Activated naive CD8-positive, alpha-beta T cell (primary cell): ENCODE measurements at regions not wholly inside any gene's neighbourhood (a gene's known extent, or its start where the extent isn't known, plus 50 kb on each side); places are given as distances from the start of the nearest gene placed in this dataset.

Experiments
- H3K27ac Mint-ChIP-seq: one replicate; pipeline ENCODE4 v1.8.0; 2021; ENCODE audit warnings: mixed read lengths
- H3K27me3 Mint-ChIP-seq: one replicate; pipeline ENCODE4 v1.8.0; 2021; ENCODE audit warnings: mixed read lengths
- H3K36me3 Mint-ChIP-seq: one replicate; pipeline ENCODE4 v1.8.0; 2021; ENCODE audit warnings: mixed read lengths
- H3K4me1 Mint-ChIP-seq: one replicate; pipeline ENCODE4 v1.8.0; 2021; ENCODE audit warnings: low read depth, mixed read lengths
- H3K4me3 Mint-ChIP-seq: one replicate; pipeline ENCODE4 v1.8.0; 2021; ENCODE audit warnings: mild to moderate bottlenecking, mixed read lengths
- H3K9me3 Mint-ChIP-seq: one replicate; pipeline ENCODE4 v1.8.0; 2021; ENCODE audit warnings: low read depth, mixed read lengths

- Mint-ChIP-seq H3K9me3 (no peaks in the 10 kb centered on the region), H3K27ac (no peak overlapping the region), H3K36me3 (no peaks in the 10 kb centered on the region), H3K4me3 (no peak overlapping the region), H3K27me3 (no peaks in the 10 kb centered on the region), H3K4me1 (no peaks in the 10 kb centered on the region)
These were observed 246.8 kb upstream of the KIRREL3 start for GRCh38 chr11:127247261-127247851.

DNA sequence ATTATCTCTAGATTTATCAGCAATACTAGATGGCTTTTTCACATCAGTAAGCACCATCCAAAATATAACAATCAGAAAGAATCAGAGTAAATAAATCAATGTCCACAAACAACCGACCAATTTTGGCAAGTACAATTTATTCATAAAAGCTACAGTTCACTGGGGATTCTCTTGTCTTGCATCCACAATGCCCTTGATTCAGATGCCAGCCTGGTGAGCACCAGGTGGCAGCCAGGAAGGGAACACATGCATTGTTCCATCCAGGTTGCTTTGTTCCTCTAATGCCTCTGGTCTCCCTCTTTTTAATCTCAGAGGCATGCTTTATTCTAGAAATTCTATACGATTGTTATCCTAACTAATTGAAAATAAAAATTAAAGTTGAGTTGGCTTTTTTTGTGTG, 242.1 kb upstream of the KIRREL3 start:
- Mint-ChIP-seq H3K9me3 (no peaks in the 10 kb centered on the region), H3K27ac (no peak overlapping the region), H3K36me3 (no peaks in the 10 kb centered on the region), H3K4me1 (no peaks in the 10 kb centered on the region), H3K27me3 (no peaks in the 10 kb centered on the region), H3K4me3 (no peak overlapping the region)

GRCh38 chr11:127238321-127238720, 237.8 kb upstream of the KIRREL3 start:
- H3K36me3 Mint-ChIP-seq, result no peaks in the 10 kb centered on the region
- H3K9me3 Mint-ChIP-seq, result no peaks in the 10 kb centered on the region
- no peaks in the 10 kb centered on the region for H3K4me1 Mint-ChIP-seq
- H3K4me3 Mint-ChIP-seq, result no peak overlapping the region
- H3K27me3 Mint-ChIP-seq, result no peaks in the 10 kb centered on the region
- H3K27ac Mint-ChIP-seq, result no peak overlapping the region

- H3K36me3 Mint-ChIP-seq, result no peaks in the 10 kb centered on the region
- no peak overlapping the region for H3K4me3 Mint-ChIP-seq
- no peaks in the 10 kb centered on the region for H3K9me3 Mint-ChIP-seq
- H3K27me3 Mint-ChIP-seq, result no peaks in the 10 kb centered on the region
- no peaks in the 10 kb centered on the region for H3K4me1 Mint-ChIP-seq
- no peak overlapping the region for H3K27ac Mint-ChIP-seq
These were observed 236.2 kb upstream of the KIRREL3 start for GRCh38 chr11:127236776-127237175.

DNA sequence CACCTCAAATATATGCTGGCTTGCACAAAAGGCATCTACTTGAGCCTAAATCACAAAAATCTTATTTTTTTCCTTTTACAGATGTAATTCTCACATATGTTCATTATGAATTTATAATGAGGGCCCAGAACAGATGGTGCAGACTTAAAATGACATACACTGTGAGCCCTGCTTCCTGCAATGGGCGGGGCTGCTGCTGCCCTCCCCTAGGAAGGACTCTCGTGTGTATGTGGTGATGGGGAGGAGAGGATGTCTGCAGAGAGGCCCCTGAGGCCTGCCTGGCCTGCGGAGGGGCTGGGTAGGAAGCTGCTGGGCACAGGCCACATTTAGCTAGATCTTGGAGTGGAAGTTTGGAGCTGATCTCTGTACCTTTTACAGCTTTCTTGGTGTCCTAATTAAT, 233.4 kb upstream of the KIRREL3 start:
- no peak overlapping the region for H3K27ac Mint-ChIP-seq
- no peaks in the 10 kb centered on the region for H3K36me3 Mint-ChIP-seq
- no peaks in the 10 kb centered on the region for H3K9me3 Mint-ChIP-seq
- no peaks in the 10 kb centered on the region for H3K4me1 Mint-ChIP-seq
- no peak overlapping the region for H3K4me3 Mint-ChIP-seq
- no peaks in the 10 kb centered on the region for H3K27me3 Mint-ChIP-seq

DNA sequence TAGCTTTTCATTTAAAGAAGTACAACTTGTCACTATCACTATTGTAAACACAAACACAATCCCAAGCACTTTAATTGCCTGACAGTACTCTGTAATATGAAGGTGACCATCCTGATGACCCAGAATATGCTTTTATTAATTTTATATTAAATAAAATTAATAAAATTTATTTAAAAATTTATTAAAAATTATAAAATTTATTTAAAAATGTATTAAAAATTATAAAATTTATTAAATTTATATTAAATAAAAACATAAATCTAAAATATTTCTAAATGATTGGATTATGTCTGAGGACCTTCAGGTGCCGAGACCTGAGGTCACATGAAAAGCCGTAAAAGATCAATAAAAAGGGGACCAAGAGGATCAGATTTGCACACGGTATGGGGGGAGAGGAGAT, 229.8 kb upstream of the KIRREL3 start:
- no peaks in the 10 kb centered on the region for H3K27me3 Mint-ChIP-seq
- no peak overlapping the region for H3K4me3 Mint-ChIP-seq
- no peak overlapping the region for H3K27ac Mint-ChIP-seq
- H3K36me3 Mint-ChIP-seq, result no peaks in the 10 kb centered on the region
- H3K9me3 Mint-ChIP-seq, result no peaks in the 10 kb centered on the region
- H3K4me1 Mint-ChIP-seq, result no peaks in the 10 kb centered on the region

DNA sequence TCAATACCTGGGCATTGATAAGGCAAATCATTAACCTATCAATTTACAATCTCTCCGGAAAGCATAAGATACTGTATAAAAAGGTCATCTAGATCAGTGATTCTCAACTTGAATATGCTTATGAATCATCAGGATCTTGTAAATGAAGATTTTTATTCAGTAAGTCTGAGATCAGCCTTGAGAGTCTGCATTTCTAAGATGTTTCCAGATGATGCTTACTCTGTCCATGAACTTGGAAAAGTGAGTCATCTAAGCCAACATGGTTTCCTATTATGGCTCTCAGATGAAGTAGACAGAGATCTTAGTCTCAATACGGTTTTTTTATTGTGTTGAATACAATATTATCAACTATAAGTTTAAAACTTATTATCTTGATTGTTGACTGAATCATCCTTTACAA, 226.4 kb upstream of the KIRREL3 start:
- no peaks in the 10 kb centered on the region for H3K4me1 Mint-ChIP-seq
- H3K4me3 Mint-ChIP-seq, result no peak overlapping the region
- no peaks in the 10 kb centered on the region for H3K27me3 Mint-ChIP-seq

GRCh38 chr11:127226380-127226779, 225.8 kb upstream of the KIRREL3 start:
- Mint-ChIP-seq H3K4me3 (no peak overlapping the region), H3K27me3 (no peaks in the 10 kb centered on the region), H3K9me3 (no peaks in the 10 kb centered on the region), H3K27ac (no peak overlapping the region), H3K36me3 (no peaks in the 10 kb centered on the region), H3K4me1 (no peaks in the 10 kb centered on the region)

More for the DNA sequence above, 226.4 kb upstream of the KIRREL3 start:
- no peak overlapping the region for H3K27ac Mint-ChIP-seq
- no peaks in the 10 kb centered on the region for H3K9me3 Mint-ChIP-seq
- H3K36me3 Mint-ChIP-seq, result no peaks in the 10 kb centered on the region

DNA sequence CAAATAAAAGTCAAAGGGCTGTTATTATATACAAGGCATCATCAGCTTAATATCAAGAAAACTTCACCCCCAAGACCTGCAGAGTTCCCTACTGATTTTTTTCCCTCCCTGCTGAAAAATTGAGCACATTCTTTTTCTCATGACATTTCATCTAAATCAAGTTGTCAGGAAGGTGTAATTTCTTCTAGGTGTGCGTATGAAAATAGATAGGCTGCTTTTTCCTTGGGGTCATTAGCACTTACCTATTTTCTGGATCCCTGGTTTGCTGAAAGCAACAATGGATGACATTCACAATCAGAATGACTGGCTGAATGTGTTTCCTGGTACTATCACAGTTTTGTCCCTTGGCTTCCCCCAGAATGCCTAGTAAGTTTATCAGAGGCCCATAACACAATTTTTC, 225.0 kb upstream of the KIRREL3 start:
- Mint-ChIP-seq H3K4me3 (no peak overlapping the region), H3K9me3 (no peaks in the 10 kb centered on the region), H3K4me1 (no peaks in the 10 kb centered on the region), H3K27ac (no peak overlapping the region), H3K27me3 (no peaks in the 10 kb centered on the region), H3K36me3 (no peaks in the 10 kb centered on the region)

GRCh38 chr11:127224276-127224675, 223.7 kb upstream of the KIRREL3 start:
- Mint-ChIP-seq H3K4me3 (no peak overlapping the region), H3K27ac (no peak overlapping the region), H3K4me1 (no peaks in the 10 kb centered on the region), H3K27me3 (no peaks in the 10 kb centered on the region), H3K9me3 (no peaks in the 10 kb centered on the region), H3K36me3 (no peaks in the 10 kb centered on the region)

GRCh38 chr11:127223633-127224032, 223.1 kb upstream of the KIRREL3 start:
- Mint-ChIP-seq H3K9me3 (no peaks in the 10 kb centered on the region), H3K4me1 (no peaks in the 10 kb centered on the region), H3K4me3 (no peak overlapping the region), H3K27ac (no peak overlapping the region), H3K27me3 (no peaks in the 10 kb centered on the region), H3K36me3 (no peaks in the 10 kb centered on the region)

GRCh38 chr11:127223026-127223425, 222.5 kb upstream of the KIRREL3 start:
- Mint-ChIP-seq H3K9me3 (no peaks in the 10 kb centered on the region), H3K27ac (no peak overlapping the region), H3K36me3 (no peaks in the 10 kb centered on the region), H3K4me3 (no peak overlapping the region), H3K27me3 (no peaks in the 10 kb centered on the region), H3K4me1 (no peaks in the 10 kb centered on the region)

GRCh38 chr11:127219704-127220103, 219.1 kb upstream of the KIRREL3 start:
- H3K4me1 Mint-ChIP-seq, result no peaks in the 10 kb centered on the region
- no peak overlapping the region for H3K4me3 Mint-ChIP-seq
- no peaks in the 10 kb centered on the region for H3K27me3 Mint-ChIP-seq
- H3K9me3 Mint-ChIP-seq, result no peaks in the 10 kb centered on the region
- H3K36me3 Mint-ChIP-seq, result no peaks in the 10 kb centered on the region
- H3K27ac Mint-ChIP-seq, result no peak overlapping the region

GRCh38 chr11:127218275-127218608, 217.7 kb upstream of the KIRREL3 start:
- no peak overlapping the region for H3K4me3 Mint-ChIP-seq
- no peaks in the 10 kb centered on the region for H3K4me1 Mint-ChIP-seq
- no peak overlapping the region for H3K27ac Mint-ChIP-seq
- no peaks in the 10 kb centered on the region for H3K9me3 Mint-ChIP-seq
- no peaks in the 10 kb centered on the region for H3K36me3 Mint-ChIP-seq
- no peaks in the 10 kb centered on the region for H3K27me3 Mint-ChIP-seq

GRCh38 chr11:127217452-127218274, 217.1 kb upstream of the KIRREL3 start:
- Mint-ChIP-seq H3K4me1 (no peaks in the 10 kb centered on the region), H3K9me3 (no peaks in the 10 kb centered on the region), H3K36me3 (no peaks in the 10 kb centered on the region), H3K27ac (no peak overlapping the region), H3K4me3 (no peak overlapping the region), H3K27me3 (no peaks in the 10 kb centered on the region)

DNA sequence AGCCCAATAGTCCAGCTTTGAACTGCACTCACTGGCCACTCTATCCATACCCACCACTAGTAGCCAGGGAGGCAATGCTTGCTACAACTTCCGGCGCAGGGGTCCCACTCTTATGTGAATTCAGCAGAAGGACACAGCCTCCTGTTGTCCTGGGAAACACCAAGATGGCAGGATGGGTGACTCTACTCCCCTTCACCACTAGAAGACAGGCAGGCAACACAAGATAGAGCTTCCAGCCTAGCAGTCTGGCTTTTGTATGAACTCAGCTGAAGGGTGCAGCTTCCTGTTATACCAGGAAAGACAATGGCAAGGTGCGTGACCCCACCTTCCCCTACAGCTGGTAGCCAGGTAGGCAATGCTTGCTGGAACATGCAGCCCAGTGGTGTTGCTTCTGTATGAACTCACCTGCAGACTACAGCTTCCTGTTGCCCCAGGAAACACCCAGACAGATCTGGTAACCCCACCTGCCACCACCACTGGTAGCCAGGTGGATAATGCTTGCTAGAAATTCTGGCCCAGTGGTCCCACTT, 205.2 kb upstream of the KIRREL3 start:
- no peaks in the 10 kb centered on the region for H3K27me3 Mint-ChIP-seq
- H3K9me3 Mint-ChIP-seq, result peaks cover 17% of the 10 kb centered on the region
- no peak overlapping the region for H3K4me3 Mint-ChIP-seq
- H3K27ac Mint-ChIP-seq, result no peak overlapping the region
- no peaks in the 10 kb centered on the region for H3K36me3 Mint-ChIP-seq
- H3K4me1 Mint-ChIP-seq, result no peaks in the 10 kb centered on the region
